HG03565 (cell line): ENCODE measurements at regions not wholly inside any gene's neighbourhood (a gene's known extent, or its start where the extent isn't known, plus 50 kb on each side); places are given as distances from the start of the nearest gene placed in this dataset.
"Not testable (repeated sequence)": the region's sequence is repeated elsewhere in the genome, so short reads cannot be mapped to it uniquely, and the experiment has no call there.

Source experiments
- ATAC-seq: cut with Tn5 transposase; IDR thresholded peaks from one replicate; pipeline ENCODE4 v1.9.1; 2021; ENCODE audit warnings: mild to moderate bottlenecking, moderate library complexity; ENCODE audit not compliant: unreplicated experiment

DNA sequence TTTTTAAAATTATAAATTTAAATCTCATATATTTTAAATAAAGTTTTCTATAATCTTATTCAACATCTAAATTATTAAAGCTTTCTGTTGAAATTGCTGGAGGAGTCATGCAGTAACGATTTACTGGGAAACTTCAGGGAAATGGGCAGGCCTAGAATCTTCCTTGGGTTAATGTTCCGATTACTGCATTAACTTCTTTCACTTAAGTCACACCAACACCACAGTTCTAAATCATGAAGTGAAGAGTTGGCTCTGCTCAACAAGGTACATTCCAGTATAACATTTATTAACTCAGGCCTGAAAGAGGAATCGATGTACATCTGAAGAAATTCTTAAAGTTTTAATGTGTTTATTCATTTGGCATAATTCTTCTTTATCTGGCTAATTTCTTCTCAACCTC lies 244.3 kb downstream of the CCER1 start:
- no peak for ATAC-seq

DNA sequence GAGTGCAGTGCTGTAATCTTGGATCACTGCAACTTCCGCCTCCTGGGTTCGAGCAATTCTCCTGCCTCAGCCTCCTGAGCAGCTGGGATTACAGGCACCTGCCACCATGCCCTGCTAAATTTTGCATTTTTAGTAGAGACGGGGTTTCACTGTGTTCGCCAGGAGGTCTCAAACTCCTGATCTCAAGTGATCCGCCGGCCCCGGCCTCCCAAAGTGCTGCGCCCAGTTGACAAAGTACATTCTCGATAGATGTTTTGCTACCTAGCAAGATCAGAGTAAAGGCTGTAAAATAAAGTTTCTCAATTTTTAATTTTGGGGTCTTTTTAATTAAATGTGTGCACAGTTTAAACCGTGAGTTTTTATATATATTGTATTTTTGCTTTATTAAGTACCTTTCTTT lies 248.9 kb downstream of the CCER1 start:
- no peak for ATAC-seq

DNA sequence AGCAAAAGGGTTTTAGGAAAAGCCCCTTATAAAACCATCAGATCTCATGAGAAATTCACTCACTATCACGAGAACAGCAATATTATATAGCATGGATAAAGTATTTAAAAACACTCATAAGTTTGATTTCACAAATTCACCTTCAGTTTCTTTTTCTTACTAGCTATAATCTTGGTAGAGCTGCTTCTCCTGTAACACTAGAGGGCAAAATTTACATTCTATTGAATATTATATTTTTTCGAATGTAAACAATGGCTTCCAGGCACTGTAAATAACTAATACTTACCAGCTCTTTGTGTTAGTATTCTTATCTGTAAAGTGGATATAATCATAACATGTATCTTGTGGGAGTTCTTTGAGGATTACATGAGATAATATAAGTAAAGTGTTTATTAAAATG lies 259.6 kb downstream of the CCER1 start:
- no peak for ATAC-seq

DNA sequence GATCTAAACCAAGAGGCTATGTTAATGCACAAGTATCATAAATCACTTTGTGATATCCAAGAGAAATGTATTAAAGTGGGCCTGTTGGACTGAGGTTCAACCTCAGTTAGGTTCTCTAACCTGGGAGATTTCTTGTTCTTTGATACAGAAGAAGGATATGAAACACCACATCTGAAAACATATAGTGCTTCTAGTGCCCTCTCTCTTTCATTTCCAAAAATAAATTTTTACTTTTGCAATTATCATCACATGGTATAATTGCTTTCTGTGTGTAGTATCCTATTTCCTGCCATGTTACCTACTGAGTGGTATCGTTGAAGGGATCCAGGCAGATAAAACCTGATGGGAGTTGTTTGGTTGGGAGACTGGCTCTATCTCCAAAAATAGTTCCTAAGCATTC lies 264.9 kb downstream of the CCER1 start:
- no peak for ATAC-seq

DNA sequence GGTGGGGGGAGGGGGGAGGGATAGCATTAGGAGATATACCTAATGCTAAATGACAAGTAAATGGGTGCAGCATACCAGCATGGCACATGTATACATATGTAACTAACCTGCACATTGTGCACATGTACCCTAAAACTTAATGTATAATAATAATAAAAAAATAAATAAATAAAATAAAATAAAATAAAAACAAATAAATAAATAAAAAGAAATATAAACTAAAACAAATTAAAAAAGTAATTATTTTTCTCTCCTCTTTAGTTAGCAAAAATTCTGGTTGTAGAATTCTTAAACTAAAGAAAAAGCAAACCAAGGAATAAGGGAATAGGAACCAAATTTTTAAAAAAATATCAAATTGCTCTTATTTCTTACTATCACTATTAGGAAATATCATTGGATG lies 267.3 kb downstream of the CCER1 start:
- ATAC-seq = not testable (repeated sequence)

DNA sequence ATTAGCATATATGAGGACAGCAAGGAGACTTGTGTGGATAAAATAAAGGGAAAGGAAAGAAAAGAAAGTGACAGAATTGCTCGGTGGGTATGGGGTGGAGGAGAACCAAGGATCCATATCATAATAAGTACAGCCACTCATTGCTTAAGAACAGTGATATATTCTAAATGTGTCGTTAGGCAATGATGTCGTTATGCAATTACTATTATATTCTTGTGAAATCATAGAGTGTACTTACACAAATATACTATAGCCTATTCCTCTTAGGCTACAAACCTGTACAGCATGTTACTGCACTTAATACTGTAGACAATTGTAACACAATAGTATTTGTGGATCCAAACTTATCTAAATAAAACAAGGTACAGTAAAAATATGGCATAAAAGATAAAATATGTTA lies 271.1 kb downstream of the CCER1 start:
- no peak for ATAC-seq

DNA sequence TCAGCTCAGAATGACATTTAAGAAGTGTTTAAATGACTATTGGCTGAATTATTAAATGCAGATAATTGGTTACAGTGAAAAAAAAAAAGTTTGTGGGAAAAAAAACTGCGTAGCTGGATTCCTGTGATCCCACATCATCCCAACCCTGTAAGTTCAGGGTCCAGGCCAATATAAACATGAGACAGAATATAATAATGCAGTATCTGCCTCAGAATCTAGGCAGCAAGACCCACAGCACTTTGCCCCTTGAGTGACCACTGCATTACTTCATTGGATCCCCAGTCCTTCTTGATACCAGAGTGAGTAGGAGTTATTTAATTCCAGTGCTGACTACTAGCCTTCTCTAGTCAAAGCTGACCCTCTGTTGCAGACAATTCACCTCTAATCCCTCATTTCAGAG lies 272.6 kb downstream of the CCER1 start:
- ATAC-seq = no peak

DNA sequence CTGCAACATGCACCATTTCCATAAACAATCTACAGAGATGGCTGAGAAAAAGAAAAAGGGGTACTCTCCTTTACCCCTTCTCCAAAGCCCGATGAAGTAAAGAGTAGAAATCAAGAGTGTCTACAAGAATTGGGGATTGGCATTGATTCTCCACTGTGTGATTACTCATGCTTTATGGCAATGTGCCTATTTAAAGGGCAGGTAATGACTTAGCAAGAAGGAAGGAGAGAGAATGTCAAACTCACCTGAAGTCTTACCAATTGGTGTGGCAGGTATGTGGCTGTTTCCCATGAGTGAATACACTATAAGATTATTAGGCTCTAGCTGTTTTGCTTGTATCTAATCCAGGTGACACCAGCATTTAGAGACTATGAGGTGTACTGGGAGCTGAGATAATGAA lies 275.3 kb downstream of the CCER1 start:
- ATAC-seq = no peak

DNA sequence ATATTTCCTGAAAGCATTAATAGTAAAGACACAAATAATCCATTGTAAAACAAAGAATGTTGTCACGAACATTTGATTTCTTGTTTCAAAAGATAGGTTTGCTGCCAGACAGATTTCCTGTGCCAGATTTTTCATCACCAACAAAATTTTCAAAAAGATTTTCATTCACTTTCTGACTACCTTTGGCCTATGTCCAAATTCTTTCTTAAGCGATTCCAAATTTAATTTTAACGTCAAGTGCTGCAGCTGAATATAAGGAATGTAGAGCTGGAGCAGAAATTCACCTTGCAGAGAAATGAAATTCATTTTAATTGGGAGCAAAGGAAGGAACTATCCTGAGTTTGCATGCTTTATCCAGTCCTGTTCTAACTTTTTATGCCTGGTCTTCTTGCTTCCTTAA lies 277.4 kb downstream of the CCER1 start:
- ATAC-seq = no peak

DNA sequence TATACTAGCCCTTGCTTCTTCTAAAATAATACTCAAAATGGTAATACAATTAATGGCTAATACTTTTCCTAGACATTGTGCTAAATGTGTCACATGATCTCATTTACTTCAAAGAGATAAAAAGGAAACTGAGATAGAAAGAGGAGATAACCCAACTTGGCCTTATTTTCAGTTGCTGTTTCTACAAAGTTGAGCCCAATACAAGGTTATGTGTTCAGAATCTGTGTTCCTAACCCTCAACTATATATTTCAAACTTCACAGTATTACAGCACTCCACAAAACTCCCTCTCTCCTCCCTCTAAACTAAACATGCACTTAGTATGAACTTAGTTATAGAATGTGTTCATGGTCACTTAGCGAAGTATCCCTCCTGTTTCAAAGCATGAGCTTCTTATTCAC lies 277.9 kb downstream of the CCER1 start:
- no peak for ATAC-seq

DNA sequence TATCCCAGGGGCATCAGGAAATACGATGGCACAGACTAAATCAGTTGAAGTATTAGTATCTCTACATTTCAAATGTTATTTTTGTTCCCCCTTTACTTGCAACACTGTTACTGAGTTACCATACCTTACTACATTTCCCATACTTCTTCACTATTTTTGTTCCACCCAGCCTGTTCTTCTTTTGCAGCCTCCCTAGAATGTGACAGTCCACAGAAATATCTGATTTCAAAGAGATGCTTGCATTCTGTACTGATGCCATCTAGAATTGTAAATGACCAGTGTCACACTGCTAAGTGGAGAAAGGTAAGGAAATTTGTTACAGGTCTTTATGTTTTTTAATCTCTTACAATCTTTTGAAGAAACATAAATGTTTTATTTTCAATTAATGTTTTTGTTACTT lies 279.9 kb downstream of the CCER1 start:
- ATAC-seq = no peak

DNA sequence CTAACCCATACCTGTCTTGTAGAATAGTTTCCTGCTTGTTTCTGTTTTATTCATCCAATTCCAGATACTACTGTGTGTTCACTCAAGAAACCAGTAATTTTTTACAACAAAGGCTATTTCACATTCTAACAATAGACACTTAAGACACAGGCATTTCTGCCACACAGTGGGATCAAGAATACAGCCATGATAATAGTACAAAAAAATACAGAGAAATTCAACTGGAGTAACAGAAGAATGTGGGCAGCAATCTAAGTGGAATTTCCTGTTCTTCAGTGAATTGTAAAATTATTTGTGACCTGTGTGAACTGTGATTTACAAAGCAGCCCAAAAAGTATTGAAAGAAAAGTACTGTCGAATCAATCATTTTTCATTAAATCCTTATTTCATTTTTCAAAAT lies 282.9 kb downstream of the CCER1 start:
- no peak for ATAC-seq

DNA sequence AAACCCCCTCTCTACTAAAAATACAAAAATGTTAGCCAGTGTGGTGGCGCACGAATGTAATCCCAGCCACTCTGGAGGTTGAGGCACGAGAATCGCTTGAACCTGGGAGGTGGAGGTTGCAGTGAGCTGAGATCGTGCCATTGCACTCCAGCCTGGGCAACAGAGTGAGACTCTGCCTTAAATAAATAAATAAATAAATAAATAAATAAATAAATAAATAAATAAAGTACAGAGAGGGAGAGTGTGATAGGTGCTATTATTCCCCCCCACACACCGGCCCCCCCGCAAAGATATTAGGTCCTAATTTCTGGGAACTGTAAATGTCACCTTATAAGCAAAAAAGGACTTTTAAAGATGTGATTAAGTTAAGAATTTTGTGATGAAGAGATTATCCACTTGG lies 291.0 kb downstream of the CCER1 start:
- not testable (repeated sequence) for ATAC-seq

DNA sequence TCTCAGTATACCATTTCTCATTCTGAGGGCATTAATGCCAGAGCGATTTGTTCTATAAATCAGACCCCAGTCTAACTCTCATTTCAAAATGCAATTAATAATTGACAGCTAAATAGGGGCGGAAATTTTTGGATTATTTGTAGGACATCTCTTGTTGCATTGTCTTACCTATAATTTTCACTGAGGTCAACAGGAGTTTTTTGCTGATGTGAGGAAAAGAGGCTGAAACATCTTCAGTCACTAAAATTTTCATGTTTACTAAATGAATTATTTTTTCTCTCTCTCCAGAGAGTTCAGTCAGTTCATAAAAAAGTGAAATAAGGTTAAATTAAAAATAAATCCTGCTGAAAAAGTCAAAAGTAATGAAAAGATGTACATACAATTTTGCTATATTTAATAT lies 295.9 kb downstream of the CCER1 start:
- no peak for ATAC-seq

DNA sequence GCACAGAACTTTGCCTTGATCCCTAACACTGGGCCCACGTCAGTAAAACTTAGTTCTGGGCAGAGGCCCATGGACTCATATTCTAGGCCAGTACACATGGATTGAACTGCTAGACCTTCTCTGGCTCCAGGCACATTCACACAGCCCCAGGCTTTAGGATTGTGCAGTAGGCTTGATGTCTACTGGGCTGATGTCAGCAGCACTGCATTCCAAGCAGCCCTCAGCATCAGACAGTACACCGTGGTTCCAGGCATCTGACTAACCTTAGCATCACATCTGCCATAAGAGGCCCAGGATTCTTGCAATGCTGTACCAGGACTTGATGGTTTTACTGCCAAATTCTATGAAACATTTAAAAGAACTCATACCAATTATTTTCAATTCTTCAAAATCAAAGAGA lies 301.9 kb downstream of the CCER1 start:
- no peak for ATAC-seq

DNA sequence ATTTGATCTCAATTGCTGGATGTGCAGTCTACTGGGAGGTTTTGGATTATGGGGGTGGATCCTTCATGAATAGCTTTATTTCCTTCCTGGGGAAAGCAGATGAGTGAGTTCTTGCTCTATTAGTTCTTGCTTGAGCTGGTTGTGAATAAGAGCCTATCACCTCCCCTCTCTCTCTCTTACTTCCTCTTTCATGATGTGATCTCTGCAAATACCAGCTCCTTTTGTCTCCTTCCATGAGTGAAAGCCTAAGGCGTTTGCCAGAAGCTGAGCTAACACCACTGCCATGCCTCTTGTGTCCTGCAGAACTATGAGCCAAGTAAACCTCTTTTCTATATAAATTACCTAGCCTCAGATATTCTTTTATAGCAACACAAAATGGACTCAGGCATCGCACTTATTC lies 302.7 kb downstream of the CCER1 start:
- ATAC-seq = no peak

DNA sequence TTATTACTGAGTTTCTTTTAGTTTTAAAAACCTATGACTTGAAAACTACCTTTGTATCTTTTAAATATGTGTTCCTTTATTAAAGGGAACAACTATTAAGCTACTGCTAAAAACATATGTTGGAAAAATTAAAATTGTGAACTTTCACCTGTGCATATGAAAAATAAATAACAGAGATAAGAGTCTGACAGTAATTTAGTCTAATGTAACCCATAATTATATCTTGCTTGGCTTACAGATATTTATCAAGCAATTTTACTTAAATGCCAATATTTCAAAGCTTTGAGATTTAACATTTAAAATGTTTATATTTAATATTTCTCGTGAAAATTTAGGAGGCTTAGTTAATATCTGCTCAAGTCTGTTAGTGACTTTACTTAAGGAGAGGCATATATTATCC lies 309.8 kb downstream of the CCER1 start:
- no peak for ATAC-seq

DNA sequence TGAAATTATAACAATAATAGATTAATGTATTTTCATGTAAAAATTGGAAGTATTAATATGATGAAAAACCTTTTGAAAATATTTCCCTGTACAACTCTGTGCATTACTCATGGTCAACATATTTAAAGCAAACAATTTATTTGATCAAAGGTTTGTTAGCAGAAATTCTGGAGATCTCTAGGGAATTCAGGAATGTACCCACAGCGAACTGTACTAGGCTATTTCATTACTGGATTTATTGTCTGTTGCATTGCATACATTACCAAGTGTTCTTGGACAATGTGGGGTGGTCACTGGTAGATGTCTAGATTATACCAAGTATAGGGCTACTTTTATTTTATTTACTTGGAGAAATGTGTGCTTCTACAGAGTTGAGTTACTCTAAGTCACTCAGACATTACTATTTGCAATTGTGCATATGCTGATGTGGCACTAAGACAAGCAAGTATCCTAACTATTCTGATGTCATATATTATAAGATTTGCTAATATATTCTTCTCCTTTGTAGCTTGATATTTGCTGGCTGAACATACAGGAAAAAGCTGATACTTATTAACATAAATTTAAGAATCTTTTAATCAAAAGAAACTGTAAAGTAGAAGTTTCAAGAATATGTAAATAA lies 323.3 kb downstream of the CCER1 start:
- ATAC-seq = no peak

DNA sequence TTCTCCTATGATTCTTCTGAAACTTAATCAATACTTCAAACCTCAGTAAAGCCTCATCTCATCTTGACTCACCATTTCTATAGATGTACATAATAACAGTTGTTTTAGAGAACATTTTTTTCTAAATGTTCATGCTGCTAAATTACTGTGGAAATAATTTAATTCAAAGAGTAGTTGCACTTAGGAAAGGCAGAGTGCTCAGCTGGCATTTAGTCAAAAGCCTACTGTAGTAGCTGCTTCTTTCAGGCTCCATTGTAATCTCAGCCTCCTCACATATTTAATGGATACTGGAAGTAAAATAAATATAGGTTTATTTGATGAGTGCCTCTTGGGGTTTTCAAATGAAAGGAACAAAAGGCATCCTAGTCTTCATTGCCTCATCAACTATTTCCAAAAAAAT lies 325.0 kb downstream of the CCER1 start:
- ATAC-seq = no peak

DNA sequence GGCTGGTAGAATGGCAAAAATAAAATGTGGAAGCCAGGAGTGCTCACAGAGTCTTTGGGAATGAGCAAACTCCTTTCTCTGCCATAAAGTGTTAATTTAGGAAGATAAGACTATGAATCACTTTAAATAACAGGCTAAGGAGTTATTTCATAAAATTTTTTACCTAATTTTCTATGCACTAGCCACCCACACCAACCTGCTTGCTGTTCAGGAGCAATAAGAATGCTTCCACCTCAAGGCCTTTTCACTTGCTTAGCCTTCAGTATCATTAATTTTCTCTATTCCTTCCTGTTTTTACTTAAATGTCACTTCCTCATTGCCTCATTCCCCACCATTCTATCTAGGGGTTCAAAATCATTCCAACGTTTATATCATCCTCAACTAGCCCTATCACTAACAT lies 326.8 kb downstream of the CCER1 start:
- no peak for ATAC-seq

DNA sequence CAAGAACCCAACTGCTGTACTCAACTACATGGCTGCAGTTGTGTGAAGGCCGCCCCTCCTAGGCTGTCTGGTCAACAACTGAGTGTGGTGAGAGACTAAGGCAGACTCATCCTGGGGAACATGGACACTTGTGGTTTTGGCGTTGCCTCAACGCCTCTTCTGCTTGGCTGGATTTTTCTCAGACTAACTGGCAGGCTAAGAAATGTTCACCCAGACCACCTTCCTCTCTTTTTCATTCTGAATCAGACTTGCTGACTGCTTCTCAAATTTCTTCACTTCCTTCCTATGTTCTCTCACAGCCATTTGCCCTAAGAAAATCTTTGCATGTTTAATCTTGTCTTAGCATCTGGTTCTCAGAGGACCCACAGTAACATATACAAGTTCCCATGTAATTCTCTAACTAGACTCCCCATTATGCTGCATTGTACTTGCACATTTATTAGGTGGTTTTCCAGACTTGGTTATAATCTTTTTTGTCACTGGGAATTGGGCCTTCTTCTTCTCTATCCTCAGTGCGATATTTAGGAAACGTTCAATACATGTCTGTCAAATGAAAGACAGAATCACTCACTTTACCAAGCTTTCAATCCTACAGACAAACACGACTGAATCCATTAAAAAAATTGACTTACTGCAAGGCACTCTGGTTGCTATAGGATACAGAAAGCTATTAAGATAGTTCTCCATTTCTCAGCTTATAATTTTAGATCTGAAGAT lies 327.6 kb downstream of the CCER1 start:
- peak; percentile 51 for ATAC-seq

DNA sequence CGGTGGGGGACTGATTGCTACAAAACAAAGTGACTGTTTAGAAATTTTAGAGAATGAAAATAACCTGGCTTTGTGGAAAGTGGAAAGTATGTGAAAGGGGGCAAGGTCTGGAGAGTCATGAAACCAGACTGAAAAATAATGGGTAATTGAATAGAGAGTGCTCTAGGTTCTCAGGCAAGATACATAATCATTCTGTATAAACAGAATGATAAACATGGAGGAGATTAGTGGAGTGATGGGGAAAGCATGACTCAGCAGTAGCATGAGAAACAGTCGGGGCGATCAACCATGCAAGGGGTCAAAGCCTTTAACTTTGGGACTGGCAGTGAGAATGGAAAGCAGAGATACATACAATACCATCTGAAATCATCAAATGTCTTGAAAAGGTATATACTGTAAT lies 332.5 kb downstream of the CCER1 start:
- no peak for ATAC-seq

DNA sequence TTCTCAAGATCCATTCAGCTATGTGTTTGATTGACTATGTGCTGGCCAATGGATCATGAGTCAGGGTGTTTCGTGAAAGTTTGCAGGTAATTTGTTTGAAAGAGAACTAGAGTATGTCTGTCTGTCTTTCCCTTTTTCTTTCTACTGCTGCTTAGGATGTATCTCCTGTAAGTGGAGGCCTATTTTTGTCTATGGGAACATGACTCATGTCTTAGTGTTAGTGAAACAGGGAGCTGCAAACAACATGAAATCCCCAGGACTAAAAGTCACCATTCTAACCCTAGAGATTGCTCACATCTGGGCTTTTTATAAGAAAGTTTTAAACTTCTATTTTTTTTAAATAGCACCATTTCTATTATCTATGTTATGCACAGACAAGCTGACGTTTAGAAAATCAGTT lies 333.0 kb downstream of the CCER1 start:
- ATAC-seq = no peak
